G401.6 (cell line): ENCODE measurements at regions not wholly inside any gene's neighbourhood (a gene's known extent, or its start where the extent isn't known, plus 50 kb on each side); places are given as distances from the start of the nearest gene placed in this dataset.

ENCODE experiments used
- FAIRE-seq: peaks from 2 replicates; lab custom pipeline; 2012; peaks lifted over from hg19 to GRCh38; lab: Jason Lieb, UNC

DNA sequence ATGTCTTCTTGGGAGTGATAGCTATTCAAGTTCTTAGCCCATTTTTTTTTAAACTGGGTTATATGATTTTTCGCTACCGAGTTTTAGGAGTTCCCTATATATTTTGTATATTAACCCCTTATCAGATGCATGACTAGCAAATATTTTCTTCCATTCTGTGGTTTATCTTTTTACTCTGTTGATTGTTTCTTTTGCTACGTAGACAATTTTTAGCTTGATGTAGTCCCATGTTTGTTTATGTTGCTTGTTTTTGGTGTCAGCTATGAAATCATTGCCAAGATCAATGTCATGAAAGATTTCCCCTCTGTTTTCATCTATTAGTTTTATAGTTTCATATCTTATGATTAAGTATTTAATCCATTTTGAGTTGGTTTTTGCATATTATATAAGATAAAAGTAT lies 480.5 kb downstream of the CDH11 start:
- FAIRE-seq: no peak

- FAIRE-seq: no peak
These were observed 483.1 kb downstream of the CDH11 start for GRCh38 chr16:64638766-64639165.

DNA sequence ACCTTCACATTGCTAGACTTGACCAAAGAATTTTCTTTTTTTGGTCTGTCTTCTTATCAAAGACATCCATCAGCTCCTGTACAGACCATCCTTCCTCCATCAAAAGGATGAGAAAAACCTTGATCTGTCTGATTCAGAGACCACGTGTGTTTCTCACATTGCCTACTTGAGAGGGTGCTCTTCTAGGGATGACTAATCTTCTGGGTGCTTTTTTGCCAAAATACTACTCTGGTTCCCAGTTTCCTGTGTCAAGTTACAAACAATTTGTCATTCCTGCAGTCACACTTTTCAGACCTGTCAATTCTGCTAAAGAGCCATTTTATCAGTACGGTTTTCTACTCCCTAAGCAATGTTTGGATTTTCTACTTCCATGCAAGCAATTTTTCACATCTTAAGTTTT lies 492.2 kb downstream of the CDH11 start:
- no peak for FAIRE-seq

- no peak for FAIRE-seq
These were observed 494.1 kb downstream of the CDH11 start for GRCh38 chr16:64627781-64628180.

GRCh38 chr16:64627288-64627687 lies 494.6 kb downstream of the CDH11 start:
- no peak for FAIRE-seq

GRCh38 chr16:64626776-64627175 lies 495.1 kb downstream of the CDH11 start:
- FAIRE-seq: no peak

DNA sequence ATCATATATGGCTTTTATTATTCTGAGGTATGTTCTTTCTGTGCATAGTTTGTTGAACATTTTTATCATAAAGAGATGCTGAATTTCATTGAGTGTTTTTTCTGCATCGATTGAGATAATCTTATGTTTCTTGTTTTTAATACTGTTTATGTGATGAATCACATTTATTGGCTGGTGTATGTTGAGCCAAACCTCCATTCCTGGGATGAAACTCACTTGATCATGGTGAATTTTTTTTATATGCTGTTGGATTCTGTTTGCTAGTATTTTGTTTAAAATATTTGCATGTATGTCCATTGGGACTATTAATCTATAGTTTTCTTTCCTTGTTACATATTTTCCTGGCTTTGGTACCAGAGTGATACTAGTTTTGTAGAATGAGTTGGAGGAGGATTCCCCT lies 500.2 kb downstream of the CDH11 start:
- no peak for FAIRE-seq

DNA sequence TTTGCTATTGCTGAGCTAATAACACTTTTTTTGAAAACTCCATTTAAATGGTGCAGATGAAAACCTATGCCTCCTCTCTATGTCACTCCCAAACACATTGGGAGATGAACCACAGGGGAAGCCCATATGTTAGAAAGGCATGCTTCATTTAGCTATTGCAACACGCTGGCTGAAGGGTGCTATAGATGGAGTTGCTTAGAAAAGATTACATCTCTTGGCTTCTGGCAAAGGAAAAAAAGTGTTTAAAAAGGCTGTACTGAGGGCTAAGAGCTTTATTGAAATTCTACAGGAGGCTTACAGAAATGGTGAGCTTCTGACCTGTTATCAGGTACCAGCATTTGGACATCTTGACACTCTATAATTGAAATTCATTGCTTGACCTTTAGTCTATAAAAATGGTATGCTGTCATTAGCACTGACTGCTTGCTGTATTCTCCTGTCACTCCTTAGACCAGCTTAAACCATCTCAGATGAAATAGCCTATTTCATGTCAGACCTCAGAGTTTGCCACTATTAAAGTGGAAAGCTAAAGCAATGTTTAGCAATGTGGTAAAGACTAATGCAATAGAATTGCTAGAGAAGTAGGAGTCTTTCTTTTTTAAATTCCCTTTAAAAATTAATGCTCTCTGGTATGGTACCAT lies 503.9 kb downstream of the CDH11 start:
- no peak for FAIRE-seq

DNA sequence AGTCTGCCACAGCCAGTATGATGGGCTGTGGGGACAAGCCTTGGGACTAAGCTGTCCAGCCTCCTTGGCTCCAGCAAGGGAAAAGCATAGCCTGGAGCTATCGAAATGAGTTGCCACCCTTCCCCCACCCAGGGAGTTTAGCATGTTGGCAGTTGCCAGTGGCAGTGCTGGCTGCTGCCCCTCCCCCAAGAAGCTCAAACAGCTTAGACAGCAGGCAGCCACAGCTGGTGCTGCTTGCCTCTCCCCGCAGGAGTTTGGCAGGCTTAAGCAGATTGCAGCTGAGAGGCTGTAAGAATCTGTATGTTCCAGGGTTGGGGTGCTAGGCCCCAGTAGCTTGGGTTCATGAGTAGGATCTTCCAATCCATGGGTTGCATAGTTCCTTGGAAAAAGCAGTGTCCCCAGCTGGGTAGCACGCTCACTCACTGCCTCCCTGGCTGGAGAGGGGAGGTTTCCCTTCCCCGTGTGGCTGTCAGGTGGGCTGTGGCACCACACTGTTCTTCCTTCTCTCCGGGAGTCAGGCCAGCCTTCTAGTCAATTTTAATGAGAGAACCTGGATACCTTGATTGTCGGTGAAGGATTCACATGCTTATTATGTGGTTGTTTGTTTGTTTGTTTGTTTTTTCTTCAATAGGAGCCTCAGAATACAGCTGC lies 506.1 kb downstream of the CDH11 start:
- FAIRE-seq: no peak

DNA sequence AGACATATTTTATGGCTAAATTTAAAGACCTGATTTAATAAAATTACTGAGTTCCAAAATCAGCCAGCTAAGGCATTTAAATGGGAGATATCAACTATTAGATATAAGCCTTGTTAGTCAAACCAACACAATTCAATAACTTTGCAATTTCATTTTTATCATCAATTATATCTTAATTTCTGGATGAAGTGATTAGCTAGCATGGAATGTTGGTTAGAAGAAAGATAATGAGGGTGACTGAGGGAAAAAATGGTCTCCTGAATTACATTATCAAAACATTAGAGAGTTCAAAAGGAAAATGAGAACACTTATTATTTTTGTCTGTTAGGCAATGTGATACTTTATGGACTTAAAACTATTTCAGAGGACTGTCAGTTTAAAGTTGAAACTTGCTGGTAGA lies 525.7 kb downstream of the CDH11 start:
- FAIRE-seq: no peak

DNA sequence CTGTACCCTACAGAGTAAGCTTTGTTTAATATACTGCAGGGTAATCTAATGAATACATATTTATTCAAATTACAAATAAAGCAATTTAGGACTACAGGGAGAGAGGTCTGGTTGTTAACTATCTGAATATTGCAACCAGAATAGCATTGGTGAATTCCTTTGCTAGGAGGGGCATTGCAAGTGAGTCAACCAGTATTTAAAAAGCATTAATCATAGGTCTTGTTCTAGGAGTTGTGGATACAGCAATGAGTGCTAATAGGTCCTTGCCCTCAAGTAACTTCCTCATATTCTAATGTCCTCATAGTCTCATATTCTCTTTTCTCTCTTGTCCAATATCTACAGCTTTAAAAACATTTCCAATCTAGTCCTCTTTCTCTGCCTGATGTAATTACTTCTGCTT lies 531.4 kb downstream of the CDH11 start:
- FAIRE-seq: no peak

- FAIRE-seq: no peak
These were observed 532.0 kb downstream of the CDH11 start for GRCh38 chr16:64589836-64590235.

DNA sequence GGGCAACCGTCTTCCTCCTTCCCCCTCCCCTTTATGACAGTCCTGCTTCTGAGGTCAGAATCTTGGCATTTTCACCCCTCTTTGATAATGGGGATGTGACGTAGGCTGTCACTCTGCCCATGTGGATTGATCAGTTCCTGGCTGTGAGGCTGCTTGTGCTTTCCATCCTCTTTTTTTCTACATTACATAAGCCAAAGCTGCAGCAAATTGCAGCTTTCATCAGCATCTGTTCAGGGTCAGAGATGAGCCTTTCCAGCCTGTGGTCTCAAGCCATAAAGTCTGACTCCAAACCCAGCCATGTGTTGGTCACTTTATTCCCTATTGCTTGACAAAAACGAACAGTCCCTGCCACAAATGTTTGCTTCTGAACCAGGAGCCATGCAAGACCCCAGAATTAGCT lies 535.1 kb downstream of the CDH11 start:
- no peak for FAIRE-seq

GRCh38 chr16:64585367-64585766 lies 536.5 kb downstream of the CDH11 start:
- FAIRE-seq: no peak

DNA sequence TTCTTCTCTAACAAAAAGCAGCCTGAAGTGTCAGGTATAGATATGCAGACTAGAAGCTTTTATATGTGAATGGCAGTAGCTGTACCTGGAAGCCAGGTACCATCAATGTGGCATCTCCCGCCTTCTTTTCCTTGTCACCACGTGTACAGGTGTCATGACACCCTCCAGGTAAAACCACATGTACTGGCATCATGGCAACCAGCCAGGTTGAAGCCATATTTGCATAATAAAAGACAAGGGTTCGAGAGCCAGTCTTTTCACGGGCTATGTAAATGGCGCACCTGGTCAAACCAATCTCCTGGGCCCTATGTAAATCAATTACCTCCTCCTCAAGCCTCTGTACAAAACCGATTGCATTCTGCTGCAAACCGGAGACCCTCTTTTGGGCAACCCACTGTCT lies 541.3 kb downstream of the CDH11 start:
- FAIRE-seq: no peak

DNA sequence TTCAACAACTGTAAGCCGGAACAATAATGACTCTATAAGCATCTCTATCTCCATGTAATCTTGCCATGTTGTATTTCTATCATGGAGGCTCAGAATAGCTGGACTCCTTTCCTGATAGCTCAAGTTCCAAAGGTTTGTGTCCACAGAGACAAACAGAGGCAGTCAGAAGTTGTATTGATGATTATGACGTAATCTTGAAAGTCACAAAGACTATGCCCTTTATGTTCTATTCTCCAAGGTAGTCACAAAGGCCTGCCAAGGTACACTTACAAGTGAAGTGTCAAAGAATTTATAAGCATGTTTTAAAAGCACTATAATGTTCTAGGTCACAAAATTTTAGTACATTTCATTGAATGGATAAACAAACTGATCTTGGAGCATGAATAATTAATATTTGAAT lies 542.2 kb downstream of the CDH11 start:
- FAIRE-seq: no peak

GRCh38 chr16:64545768-64546167 lies 576.1 kb downstream of the CDH11 start:
- FAIRE-seq: no peak

DNA sequence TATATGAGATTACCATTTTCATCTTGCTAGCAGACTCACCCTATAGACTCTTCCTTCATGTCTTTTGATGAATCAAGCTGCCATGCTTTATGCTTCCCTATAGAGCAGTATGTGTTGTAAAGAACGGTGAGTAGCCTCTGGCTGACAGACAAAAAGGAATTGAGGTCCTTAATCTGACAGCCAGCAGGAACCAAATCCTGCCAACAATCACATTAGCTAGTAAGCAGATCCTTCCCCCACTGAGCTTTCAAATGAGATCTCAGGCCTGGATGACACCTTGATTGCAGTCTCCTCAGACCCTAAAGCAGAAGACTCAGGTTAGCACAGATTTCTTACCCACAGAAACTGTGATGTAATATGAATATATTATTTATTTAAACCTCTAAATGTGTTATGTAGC lies 577.0 kb downstream of the CDH11 start:
- FAIRE-seq: no peak

DNA sequence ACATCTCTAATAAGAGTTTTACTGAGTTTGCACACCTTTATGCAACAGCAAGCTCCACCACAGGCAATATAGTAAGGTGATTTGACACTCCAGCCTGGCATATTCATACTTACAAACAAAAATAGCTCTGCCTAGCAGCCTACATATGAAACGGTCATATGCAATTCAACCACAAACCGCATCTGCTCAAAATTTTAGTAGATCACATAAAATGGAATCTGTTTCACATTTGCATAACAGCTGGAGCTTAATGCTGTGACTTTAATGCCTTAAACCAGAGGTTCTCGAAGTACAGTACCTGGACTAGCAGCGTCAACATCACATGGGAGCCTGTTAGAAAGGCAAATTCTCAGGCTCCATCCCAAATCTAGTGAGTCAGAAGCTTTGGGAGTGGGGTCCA lies 578.4 kb downstream of the CDH11 start:
- FAIRE-seq: no peak

DNA sequence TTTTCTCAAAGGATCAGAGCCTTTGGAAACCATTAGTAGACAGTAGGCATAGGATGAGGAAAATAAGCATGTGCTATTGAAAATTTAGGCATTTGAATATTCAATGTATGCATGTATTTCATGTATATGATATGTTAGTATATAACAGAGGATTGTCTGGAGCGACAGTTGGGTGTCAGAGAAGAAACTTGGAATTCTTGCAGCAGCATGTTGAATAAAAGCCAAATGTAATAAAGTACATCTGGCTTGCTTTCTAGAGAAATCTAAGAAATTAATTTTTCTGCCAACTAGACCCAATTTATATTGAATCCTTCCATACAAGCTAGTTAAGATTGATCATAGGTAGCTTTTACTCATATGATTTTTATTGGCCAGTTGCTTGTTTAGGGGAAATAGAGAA lies 578.8 kb downstream of the CDH11 start:
- no peak for FAIRE-seq

DNA sequence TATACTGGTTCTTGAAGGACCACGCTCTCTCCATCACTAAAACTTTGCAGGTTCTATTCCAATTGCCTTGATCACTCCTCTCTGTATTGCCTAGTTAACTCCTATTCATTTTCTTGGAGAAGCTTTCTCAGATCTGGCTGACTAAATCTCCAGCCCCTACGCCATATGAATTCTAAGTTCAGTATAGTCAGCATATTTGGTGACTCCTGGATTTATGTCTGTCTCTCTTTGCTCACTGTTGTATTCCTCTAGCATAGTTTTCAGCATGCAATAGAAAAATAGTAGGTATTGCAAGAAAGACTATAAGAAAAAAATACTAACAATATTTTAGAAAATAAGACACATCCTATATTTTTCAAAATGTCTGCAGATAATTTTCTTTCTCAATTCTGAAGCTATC lies 579.7 kb downstream of the CDH11 start:
- FAIRE-seq: no peak

- no peak for FAIRE-seq
These were observed 580.2 kb downstream of the CDH11 start for GRCh38 chr16:64541621-64542020.

DNA sequence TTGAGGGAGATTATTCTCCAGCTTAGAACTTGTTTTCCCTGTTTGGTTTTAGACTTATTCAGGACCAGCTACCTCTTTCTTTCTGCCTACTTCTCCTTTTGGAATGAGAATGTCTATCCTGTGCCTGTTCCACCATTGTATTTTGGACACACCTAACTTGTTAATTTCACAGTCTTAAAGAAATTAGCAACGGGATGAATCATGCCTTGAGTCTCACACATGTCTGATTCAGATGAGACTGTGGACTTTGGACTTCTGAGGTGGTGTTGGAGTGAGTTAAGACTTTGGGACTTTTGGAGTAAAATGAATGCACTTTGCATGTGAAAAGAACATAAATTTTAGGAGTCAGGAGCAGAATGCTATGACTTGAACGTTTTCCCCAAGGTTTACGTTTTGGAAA lies 581.4 kb downstream of the CDH11 start:
- no peak for FAIRE-seq

- no peak for FAIRE-seq
These were observed 582.0 kb downstream of the CDH11 start for GRCh38 chr16:64539811-64540371.
